CD4-positive, alpha-beta T cell treated with Interleukin-15 for 1 hour (primary cell): ENCODE measurements at regions not wholly inside any gene's neighbourhood (a gene's known extent, or its start where the extent isn't known, plus 50 kb on each side); places are given as distances from the start of the nearest gene placed in this dataset.
"Not testable (repeated sequence)": the region's sequence is repeated elsewhere in the genome, so short reads cannot be mapped to it uniquely, and the experiment has no call there.

Source experiments
- DNase-seq: peaks from one replicate; pipeline ENCODE4 v3.0.0-alpha.2; 2020

DNA sequence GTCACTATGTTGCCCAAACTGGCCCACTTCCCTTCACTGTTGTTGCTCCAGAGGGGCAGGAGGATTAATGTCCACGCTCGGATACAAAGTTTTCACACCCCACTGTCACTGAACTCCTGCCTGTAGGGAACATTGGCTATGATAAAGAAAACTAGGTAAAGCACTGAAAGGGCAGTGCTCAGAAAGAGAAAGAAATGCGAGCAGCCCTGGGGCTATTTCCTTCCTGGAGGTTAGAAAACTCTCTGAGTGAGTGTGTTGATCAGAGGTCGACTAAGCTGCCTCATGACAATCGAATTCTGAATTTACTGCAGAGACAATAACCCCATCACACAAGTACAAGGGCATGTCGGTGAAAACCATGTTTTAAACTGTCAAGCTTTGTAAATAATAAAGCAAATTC is 227.2 kb upstream of the PITRM1 start:
- no peak for DNase-seq

DNA sequence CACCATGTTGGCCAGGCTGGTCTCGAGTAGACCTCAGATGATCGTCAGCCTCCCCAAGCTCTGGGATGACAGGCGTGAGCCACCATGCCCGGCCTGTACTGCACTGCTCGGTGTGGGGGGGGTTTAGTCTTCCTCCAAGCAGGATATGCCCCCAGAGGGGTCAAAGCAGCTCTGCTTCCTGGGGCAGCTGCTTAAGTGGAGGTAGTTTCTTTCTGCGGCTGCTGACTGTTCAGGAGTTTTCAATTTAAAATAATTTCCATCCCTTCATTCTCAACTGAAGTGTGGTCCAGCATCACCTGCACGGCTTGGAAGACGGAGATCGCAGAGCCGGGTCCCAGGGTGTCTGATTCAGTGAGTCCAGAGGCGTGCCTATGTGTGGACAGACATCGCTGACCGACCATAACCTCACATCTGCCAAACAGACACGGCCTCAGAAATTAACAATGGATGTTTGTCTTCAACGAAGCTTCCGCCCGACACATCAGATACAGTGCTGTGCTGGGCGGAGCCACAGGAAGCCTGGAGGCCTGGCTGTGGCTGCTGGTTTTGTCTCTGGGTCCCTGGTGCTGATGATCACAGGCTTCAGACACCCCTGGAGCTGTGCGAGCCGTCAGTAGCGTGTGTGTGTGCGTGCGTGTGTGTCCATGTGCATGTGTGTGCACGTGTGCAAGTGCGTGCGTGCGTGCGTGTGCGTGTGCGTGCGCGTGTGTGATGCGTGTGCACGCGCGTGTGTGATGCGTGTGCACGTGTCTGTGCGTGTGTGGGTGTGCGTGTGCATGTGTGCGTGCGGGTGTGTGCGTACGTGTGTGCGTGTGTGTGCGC is 226.5 kb upstream of the PITRM1 start:
- no peak for DNase-seq

DNA sequence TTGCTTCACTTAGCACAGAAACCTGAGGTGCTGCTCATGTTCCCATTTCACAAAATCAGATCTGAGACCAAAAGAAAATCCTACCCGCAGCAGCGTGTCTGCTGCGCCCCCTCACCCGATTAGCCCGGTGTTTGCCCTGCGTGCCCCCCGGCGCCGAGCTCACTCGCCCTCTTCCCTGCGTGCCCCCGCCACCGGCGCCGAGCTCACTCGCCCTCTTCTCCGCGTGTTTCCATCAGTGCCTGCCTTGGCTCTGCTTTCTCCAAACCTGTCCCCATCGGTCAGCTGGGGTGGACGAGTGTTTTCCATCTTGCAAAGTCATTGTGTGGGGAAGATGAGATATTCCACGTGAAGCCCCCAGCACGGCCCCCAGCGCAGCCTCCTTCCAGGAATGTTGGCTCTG is 225.3 kb upstream of the PITRM1 start:
- DNase-seq, result no peak

DNA sequence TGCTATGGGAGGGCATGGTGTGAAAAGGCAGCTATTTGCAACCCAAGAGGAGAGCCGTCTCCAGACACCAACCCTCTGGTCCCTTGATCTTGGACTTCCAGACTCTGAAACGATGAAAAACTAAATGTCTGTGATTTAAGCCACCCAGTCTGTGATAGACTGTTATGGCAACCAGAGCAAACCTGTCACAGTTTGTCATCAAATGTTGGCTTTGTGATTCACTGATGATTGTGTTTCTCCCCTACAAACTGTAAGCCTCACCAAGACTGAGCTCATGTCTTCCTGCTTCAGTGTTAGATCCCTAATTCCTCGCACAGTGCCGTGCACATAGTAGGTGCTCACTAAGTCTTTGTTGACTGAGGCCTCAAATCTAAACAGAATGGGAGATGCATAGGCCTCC is 224.6 kb upstream of the PITRM1 start:
- DNase-seq, result no peak

DNA sequence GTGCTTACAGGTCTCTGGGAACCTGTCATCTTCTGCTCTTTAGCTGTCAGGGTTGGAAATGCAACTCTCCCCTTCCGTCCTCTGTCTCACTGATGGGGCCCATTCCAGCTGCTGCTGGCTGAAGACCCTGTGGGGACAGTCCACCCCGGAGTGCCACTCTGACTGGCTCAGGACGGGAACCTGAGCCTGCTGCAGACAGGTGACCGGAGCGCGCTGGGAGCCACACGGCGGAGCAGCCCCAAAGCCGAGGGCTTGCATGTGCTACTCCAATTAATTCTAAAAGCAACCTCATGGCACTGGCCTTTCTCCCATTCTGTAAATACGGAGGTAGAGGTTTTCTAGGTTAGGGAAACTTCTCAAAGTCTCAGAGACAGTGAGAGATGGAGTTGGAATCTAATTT is 223.5 kb upstream of the PITRM1 start:
- DNase-seq, result no peak

DNA sequence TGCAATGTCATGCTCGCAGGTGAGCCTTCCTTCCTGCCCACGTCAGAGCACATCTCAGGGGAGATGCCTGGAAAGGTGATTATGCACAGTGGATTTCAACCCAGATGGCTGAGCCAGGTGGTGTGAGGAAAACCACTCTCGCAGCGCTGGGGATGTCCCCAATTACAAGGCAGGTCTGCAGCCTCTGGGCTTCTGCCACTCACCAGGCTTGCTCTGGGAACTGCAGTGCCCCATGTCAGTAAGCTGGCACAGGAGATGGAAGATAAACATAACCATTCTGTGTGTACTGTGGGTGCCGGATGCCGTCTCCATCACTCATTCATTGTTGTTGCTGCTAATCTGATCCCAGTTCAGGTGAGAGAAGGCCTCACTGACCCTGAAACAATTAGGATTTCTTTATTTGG is 222.9 kb upstream of the PITRM1 start:
- DNase-seq, result no peak

DNA sequence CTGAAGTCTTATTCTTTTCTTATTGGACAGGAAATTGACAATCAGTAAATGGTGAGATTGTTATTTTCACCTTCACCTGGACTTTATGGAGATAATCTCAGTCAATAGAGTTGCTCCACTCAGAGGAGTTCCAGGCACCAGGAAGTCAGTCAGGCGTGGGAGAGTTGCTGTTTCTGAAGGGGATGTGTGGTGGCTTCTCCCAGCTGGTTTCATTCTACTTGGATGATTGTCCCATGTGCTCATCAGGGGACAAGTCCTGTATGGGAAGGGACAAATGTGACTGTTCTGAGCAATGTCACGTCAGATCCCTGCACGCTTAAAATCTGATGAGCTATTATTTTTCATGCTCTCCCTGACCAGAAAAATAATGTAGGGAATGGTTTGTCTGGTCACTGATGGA is 222.5 kb upstream of the PITRM1 start:
- DNase-seq, result no peak

DNA sequence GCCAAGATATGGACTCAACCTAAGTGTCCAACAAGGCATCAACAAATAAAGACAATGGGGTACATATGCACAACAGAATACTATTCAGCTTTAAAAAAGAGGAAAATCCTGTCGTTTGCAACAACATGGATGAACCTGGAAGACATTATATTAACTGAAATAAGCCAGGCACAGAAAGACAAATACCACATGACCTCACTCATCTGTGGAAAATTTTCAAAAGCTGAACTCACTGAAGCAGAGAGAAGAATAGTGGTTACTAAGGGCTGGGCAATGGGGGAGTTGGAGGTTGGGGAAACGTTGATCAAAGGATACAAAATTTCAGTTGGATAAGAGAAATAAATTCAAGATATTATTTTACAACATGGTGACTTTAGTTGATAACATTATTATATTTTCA is 221.4 kb upstream of the PITRM1 start:
- DNase-seq, result no peak

DNA sequence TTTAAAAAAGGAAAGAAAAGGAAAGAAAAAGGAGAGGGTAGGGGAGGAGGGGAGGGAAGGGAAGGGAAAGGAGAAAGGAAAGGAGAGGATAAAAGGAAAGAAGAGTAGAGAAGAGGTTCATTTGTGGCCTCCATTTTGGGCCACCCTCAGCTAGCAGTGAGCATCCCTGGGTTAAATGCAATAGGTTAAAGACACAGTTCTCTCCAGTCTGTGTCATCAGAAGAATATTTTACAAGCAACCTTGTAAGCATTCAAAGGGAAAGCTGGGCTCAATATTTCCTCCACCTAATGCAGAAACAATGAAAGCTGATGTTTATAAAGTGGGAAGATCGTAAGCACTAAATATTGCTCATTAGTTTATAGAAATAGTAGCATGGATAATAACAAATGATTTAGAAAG is 219.1 kb upstream of the PITRM1 start:
- no peak for DNase-seq

DNA sequence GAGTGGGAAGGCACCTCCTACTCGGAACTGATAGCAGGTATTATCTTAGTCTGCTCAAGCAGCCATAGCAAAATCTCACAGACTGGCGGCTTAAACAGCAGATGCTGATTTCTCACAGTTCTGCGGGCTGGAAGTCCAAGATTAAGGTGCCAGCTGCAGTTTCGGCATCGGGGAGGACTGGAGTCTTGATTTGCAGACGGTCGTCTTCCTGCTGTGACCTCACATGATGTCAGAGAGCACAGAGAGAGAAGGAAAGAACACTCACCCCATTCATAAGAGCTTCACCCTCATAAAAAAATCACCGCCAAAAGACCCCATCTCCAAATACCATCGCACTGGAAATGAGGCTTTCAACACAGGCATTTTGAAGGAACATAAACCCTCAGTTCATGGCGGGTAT is 216.5 kb upstream of the PITRM1 start:
- DNase-seq, result no peak

DNA sequence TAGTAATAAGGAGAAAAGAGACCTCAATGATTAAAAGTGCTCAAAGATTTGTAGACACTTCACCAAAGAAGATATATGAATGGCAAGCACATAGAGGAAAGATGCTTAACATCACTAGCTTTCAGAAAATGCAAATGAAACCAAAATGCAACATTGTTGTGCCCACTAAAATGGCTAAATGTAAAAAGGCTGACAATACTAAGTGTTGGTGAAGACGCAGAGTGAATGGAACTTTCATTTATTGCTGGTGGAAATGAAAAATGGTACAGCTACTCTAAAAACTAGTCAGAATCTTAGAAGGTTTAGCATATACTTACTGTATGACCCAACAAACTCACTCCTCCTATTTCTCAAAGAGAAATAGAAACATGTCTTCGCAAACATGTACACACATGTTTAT is 212.9 kb upstream of the PITRM1 start:
- DNase-seq, result no peak

DNA sequence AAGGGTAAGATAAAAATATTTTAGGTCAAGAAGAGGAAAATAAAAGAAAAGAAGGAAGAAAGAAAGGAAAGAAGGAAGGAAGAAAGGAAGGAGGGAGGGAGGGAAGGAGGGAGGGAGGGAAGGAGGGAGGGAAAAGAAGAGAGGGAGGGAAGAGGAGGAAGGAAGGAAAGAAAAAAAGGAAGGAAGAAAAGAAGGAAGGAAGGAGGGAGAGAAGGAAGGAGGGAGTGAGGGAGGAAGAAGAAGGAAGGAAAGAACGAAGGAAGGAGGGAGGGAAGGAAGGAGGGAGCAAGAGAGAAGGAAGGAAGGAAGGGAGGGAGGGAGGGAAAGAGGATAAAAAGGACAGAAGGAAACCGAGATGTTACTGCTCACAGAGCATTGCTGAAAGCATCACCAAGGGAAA is 209.5 kb upstream of the PITRM1 start:
- DNase-seq, result no peak

DNA sequence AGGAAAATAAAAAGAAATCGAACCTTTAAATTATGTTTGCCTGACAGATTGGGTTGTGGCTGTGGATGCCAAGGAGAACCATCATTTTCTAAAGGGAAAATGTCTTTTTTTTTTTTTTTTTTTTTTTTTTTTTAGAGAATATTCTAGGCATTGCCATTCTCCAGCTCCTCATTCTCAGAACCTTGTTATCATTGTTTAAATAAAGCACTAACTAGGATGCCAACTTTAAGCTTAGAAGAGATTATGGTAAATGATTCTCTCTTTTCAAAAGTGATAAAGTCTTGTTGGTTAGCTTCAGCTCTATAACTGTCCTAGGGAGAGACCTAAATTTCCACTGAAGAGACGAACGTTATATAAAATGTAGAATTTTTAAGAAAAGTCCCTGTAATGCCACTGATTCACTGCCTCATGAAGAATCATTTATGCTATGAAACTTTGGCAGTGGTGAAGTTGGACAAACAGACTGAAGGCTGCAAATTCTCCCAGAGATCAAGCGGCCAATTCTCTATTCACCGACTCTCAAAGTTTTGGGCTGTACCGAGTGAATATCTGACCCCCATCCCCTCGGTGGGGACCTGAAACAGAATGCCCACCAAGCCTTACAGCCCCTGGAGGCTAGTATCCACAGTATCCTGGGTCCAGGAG is 207.9 kb upstream of the PITRM1 start:
- no peak for DNase-seq

DNA sequence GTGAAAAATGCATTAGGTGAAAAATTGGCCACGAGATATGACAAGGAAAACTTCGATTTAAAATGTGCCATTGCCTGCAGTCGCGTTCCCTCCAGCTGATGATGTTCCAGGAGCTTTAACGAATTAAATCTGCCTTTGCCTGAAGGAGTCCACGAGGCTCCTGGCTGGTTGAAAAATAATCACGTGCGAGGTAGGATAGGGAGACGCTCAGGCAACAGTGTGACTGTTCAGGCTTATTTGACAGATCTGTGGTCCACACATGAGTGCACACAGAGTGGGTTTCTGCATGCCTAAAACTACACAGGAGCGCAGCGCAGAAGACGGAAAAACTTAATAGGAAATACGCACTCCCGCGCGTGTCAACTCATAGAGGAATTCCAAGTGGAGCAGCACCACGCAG is 204.0 kb upstream of the PITRM1 start:
- no peak for DNase-seq

DNA sequence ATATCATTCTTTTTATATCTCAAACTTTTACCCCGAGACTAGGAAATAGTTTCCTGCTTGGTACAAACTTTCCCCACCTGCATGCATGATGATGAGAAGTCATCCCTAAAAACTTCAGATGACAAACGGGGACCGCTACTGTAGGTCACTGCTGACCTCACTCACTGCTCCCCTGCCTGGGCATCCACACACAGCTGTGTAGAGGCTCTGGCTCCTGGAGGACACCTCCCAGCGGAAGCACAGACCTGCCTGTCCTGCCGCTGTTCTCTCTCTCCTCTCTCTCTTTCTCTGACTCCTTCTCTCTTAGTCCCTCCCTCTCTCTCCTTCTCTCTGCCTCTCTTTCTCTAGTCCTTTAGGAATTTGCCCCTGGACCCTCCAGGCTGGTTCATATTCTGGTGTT is 202.9 kb upstream of the PITRM1 start:
- no peak for DNase-seq

DNA sequence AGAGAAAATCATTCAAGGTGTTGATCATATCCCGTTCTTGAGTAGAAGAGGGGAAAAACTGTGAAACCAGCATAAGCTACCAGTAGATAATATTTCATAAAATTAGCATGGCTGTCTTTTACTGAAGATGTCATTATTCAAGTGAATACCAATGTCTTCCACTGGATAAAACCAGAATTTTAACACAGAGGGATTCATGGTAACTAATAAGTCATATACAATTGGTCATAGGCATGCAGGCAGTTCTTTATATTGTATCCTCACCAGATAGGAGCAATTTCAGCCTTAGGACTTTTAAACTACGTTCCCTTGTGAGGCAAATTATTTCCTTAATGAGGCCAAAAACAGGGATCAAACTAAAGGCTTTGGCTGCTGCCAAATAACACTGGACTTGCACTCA is 202.3 kb upstream of the PITRM1 start:
- no peak for DNase-seq

DNA sequence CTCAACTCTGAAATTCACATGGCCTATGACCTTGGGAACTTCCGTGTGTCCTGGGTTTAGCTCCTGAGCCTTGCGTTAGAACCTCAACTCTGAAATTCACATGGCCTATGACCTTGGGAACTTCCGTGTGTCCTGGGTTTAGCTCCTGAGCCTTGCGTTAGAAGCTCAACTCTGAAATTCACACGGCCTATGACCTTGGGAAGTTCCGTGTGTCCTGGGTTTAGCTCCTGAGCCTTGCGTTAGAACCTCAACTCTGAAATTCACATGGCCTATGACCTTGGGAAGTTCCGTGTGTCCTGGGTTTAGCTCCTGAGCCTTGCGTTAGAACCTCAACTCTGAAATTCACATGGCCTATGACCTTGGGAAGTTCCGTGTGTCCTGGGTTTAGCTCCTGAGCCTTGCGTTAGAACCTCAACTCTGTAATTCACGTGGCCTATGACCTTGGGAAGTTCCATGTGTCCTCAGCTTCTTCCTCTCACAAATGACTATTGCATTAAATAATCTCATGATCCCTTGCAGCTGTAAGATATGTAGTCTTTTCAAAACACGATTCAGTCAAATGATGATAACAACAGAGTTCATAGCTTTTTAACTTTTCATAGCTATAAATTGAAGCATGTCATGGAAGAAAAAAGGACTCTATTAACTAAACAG is 200.9 kb upstream of the PITRM1 start:
- not testable (repeated sequence) for DNase-seq

DNA sequence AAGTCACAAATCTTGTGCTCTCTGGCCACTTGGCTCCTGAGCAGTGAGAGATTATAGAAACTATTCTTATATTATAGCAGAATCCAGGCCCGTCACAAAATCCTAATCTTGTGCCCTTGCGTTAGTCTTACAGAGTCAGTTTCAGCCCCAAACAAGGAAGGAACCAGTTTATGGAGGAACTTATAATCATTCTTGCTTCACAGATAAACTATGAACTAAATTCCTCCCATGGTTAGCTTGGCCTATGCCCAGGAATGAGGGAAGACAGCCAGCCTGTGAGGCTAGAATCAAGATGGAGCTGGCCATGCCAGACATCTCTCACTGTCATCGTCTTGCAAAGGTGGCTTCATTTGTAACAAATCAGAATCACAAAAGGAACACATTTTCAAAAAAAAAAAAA is 199.7 kb upstream of the PITRM1 start:
- DNase-seq, result no peak

DNA sequence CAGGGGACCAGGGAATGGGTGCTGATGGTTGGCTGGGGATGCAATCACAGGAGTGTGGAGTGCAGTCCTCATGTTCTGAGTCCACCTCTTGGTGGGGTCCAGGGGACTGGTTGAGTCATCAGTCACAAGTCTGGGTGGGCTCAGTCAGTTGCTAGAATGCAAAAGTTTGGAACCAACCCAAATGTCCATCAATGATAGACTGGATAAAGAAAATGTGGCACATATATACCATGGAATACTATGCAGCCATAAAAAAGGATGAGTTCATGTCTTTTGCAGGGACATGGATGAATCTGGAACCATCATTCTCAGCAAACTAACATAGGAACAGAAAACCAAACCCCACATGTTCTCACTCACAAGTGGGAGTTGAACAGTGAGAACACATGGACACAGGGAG is 199.0 kb upstream of the PITRM1 start:
- DNase-seq, result not testable (repeated sequence)

DNA sequence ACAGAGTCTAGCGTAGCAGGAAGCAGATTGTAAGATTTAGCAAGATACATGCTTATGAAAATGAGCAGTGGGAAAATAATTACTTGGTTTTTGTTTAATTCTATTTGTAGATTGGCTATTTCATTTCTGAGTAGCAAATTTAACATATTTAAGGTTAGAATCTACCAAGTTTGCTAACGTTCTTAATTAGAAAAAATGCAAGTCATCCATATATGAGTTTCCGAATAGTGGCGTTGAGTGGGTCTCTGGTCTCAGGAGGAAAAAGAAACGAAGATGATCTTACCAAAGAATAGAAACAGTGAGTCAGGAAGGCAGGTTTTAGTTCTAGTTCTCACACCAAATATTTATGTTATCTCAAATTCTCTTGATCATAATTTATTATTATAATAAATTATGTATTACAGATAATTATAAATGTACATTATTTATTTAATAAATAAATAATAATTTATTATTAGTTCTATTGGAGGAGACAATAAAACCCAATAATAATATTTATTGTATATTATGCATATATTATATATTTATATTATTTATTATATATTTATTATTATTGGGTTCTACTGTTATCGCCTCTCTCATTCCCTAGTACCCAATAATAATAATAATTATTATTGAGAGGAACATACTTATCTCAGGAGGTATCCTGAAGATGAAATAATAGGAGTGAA is 194.3 kb upstream of the PITRM1 start:
- DNase-seq, result no peak

DNA sequence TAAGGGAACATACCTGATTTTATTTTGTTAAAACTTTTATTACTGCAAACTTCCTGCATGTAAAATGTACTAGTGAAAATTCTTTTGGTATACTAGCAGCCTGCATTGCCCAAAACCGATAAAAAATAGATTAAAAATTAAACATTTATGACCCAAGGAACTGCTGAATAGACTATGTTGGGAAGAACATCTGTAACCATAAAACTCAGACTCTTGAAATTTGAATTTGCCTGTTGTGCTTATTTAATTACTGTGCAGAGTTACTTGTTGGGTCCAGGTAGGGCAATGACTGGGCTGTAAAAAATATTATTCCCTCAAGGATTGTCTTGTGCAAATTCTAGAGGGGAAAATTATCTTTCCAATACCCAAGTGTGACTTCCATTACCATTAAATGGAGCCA is 193.5 kb upstream of the PITRM1 start:
- DNase-seq, result no peak

DNA sequence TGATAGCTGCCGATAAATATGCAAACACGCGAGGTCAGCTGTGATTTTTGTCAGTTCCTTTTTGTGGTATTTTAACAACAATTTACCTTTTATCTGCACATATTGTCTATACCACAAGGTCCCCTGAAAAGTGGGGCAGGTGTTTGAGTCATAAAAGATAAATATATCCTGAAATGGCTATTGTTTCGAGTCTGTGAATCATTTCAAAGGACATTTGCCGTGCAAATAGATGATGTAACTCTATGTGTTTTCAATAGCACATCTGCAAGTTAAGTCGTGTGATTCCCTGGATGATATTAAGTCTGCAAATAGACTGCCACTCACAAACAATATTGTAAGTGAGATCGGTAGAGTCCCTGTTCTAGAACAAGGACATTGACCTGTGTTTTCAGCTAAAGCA is 193.0 kb upstream of the PITRM1 start:
- no peak for DNase-seq

DNA sequence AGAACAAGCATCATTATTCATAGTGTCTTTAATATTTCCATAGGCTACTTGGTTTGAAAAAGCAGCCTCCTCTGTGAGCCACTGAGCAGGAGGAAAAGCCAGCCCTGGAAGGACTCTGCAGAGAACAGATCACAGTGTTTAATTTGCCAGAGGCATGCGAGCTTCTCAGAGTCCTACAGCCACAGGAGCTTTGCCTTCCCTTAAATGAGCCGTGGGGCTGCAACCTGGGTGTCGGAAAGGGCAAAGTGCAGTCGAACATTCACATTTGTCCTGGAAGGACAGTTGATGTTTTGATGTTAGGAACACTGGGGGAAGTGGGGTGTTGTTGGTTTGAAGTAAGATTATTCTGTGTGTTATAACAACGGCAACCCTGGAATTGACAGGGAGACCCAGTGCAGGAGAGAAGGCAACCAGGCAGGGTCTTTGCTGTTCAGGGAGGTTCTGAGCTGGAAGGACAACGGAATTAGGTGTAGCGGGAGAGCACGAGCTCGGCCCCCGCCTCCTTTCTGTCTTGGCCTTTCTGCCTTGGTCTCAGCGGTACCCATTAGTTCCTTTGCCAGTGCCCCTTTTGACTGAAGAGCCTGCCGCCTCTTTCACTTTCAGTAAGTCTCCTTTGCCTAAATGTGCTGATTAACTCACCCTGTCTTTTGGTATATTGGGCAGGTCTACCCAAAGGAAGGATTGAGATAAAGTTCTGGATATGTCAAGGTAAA is 192.3 kb upstream of the PITRM1 start:
- no peak for DNase-seq
